Neural progenitor cell (in vitro differentiated cells): ENCODE measurements at regions not wholly inside any gene's neighbourhood (a gene's known extent, or its start where the extent isn't known, plus 50 kb on each side); places are given as distances from the start of the nearest gene placed in this dataset.

Experiments used
- EZH2 ChIP-seq: fragments of 200-600 bp; sonication (generic); IDR thresholded peaks from 2 replicates; pipeline ENCODE4 v1.6.1; 2017; ENCODE audit warnings: antibody characterized with exemption, mild to moderate bottlenecking, moderate library complexity
- EZH2phosphoT487 ChIP-seq: fragments of 200-600 bp; sonication (generic); IDR thresholded peaks from 2 replicates; pipeline ENCODE4 v1.6.1; 2017; ENCODE audit warnings: antibody characterized with exemption
- TF ChIP-seq, protein P1 (sequence below): fragments of 200-600 bp; sonication (generic); IDR thresholded peaks from 2 replicates; pipeline ENCODE4 v1.5.1; 2017; ENCODE audit warnings: antibody characterized with exemption, mild to moderate bottlenecking

DNA sequence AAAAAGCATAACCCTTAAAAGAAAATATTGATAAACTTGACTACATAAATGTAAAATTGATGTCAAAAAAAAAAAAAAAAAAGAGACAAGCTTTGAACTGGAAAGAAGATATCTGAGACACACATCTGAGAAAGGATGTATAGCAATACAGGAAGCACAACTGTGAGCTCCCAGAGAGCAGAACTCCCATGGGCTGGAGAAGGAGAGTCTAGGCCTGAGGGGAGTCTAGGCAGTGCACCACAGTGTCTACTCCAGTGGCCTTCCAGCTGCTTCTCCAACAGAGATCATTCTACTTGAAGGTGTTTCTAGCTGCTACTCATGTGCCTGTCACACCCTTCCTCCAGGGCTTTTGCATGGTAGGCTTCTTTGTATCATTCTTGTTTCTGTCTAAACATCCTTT, 54.2 kb upstream of the SYT9 start:
- TF ChIP-seq, protein P1, sequence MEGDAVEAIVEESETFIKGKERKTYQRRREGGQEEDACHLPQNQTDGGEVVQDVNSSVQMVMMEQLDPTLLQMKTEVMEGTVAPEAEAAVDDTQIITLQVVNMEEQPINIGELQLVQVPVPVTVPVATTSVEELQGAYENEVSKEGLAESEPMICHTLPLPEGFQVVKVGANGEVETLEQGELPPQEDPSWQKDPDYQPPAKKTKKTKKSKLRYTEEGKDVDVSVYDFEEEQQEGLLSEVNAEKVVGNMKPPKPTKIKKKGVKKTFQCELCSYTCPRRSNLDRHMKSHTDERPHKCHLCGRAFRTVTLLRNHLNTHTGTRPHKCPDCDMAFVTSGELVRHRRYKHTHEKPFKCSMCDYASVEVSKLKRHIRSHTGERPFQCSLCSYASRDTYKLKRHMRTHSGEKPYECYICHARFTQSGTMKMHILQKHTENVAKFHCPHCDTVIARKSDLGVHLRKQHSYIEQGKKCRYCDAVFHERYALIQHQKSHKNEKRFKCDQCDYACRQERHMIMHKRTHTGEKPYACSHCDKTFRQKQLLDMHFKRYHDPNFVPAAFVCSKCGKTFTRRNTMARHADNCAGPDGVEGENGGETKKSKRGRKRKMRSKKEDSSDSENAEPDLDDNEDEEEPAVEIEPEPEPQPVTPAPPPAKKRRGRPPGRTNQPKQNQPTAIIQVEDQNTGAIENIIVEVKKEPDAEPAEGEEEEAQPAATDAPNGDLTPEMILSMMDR: no peak
- TF ChIP-seq EZH2: no peak
- TF ChIP-seq EZH2phosphoT487: no peak
